Brain microvascular endothelial cell (primary cell): ENCODE measurements at regions not wholly inside any gene's neighbourhood (a gene's known extent, or its start where the extent isn't known, plus 50 kb on each side); places are given as distances from the start of the nearest gene placed in this dataset.

Source experiments
- DNase-seq: peaks from one replicate; pipeline ENCODE4 v3.0.0-alpha.2; 2020
- H3K27ac ChIP-seq: fragments of 250-450 bp; sonication (Bioruptor Pico); 2 replicates; pipeline ENCODE4 v1.5.1; 2020; ENCODE audit warnings: mild to moderate bottlenecking, moderate library complexity
- H3K27me3 ChIP-seq: fragments of 250-450 bp; sonication (Bioruptor Pico); replicated peaks from 2 replicates; pipeline ENCODE4 v1.5.1; 2020; ENCODE audit warnings: mild to moderate bottlenecking
- H3K36me3 ChIP-seq: fragments of 250-450 bp; sonication (Bioruptor Pico); replicated peaks from 2 replicates; pipeline ENCODE4 v1.5.1; 2020; ENCODE audit warnings: mild to moderate bottlenecking
- H3K4me3 ChIP-seq: 2 replicates; pipeline ENCODE4 v1.5.1; 2011; ENCODE audit warnings: low read depth, mild to moderate bottlenecking, control low read depth, low read length, moderate library complexity
- CTCF ChIP-seq: IDR thresholded peaks from 2 replicates; pipeline ENCODE4 v1.5.1; 2011; ENCODE audit warnings: low read depth, mild to moderate bottlenecking, moderate library complexity, low read length, control low read depth, inconsistent platforms; ENCODE audit errors: missing control alignments
- in situ Hi-C: cut with HindIII; loops from 2 replicates; pipeline ENCODE4 v1.10.0; 2017; ENCODE audit warnings: low sequenced_read_pairs, low pct_ligation_motif_present

DNA sequence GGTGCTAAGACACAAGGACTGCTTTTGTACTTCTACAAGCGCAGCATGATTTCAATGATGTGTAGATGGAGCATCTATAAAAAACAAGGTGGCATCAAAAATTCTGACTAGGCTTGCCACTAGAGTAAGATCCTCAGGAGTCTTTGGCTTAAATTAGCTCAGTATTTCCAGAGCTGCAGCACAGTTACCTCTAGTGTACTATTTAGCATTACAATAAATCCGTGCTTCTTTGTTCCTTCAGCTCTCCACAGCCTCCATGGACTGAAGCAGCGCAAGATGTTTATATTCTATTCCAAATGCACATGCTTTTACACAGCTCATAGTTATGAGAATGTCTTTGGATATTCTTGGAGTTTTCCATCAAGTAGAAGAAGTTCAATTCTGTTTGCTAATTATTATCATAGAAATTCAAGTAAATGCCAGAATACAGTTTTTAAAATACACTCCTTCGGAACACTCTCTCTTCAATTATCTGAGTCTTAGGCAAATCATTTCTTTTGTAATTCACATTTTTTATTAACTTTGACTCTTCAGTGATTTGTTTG is 1133.0 kb upstream of the LRRTM1 start:
- DNase-seq, result no peak
- no peak for TF ChIP-seq CTCF
- in situ Hi-C loops, result no loop called here

DNA sequence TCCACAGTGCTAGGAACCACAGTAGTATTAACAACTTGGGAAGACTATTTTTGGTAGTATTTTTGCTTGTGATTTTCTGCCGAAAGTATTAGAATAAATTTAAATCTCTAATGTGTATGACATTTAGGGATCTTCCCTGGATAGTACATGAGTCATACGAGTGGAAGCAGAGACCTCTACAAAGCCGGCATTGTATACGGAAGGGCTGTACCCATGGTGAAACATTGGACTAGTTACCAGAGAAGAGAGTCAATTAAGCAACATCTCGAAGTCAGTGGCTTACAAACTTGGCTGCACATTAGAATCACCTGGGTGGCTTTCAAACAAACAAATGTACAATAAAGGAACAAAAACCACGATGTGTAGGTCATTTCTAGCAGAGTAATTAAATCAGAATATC is 1131.7 kb upstream of the LRRTM1 start:
- Histone ChIP-seq H3K27ac (no peak overlapping the region), H3K36me3 (no peaks in the 10 kb centered on the region), H3K27me3 (no peaks in the 10 kb centered on the region), H3K4me3 (no peak overlapping the region)
- in situ Hi-C loops, result no loop called here
- DNase-seq, result no peak
- TF ChIP-seq CTCF, result no peak

More for the DNA sequence above, 1133.0 kb upstream of the LRRTM1 start:
- Histone ChIP-seq H3K36me3 (no peaks in the 10 kb centered on the region), H3K4me3 (no peak overlapping the region), H3K27ac (no peak overlapping the region), H3K27me3 (no peaks in the 10 kb centered on the region)

DNA sequence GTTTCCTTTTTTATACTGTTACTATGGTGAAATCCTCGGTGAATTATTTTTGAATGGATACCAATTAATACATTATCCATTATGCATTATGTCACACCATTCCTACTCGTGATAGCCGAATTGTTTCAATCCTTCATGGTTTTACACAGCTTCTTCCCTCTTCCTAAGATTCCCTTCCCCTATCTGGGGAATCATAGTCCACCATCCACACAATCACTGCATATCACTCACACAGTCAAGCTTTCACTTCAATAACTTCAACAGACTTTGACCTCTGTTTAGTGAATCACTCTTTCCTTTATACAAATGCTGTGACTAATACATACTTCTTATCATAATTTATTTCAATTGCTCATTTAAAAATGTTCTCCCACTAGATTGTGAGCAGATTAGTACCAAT is 1108.1 kb upstream of the LRRTM1 start:
- no peak overlapping the region for H3K27ac ChIP-seq
- in situ Hi-C loops, result no loop called here
- H3K4me3 ChIP-seq, result no peak overlapping the region
- no peaks in the 10 kb centered on the region for H3K36me3 ChIP-seq
- no peak for TF ChIP-seq CTCF
- no peaks in the 10 kb centered on the region for H3K27me3 ChIP-seq
- no peak for DNase-seq

- in situ Hi-C loops, result no loop called here
- H3K27me3 ChIP-seq, result no peaks in the 10 kb centered on the region
- TF ChIP-seq CTCF, result no peak
- H3K27ac ChIP-seq, result no peak overlapping the region
- DNase-seq, result no peak
- H3K36me3 ChIP-seq, result no peaks in the 10 kb centered on the region
- no peak overlapping the region for H3K4me3 ChIP-seq
Measured at GRCh38 chr2:81403508-81403907, 1099.0 kb upstream of the LRRTM1 start.

GRCh38 chr2:81396417-81397019 is 1092.0 kb upstream of the LRRTM1 start:
- no peak overlapping the region for H3K27ac ChIP-seq
- no peak for TF ChIP-seq CTCF
- in situ Hi-C loops, result no loop called here
- H3K36me3 ChIP-seq, result no peaks in the 10 kb centered on the region
- H3K27me3 ChIP-seq, result no peaks in the 10 kb centered on the region
- H3K4me3 ChIP-seq, result no peak overlapping the region
- DNase-seq, result no peak

DNA sequence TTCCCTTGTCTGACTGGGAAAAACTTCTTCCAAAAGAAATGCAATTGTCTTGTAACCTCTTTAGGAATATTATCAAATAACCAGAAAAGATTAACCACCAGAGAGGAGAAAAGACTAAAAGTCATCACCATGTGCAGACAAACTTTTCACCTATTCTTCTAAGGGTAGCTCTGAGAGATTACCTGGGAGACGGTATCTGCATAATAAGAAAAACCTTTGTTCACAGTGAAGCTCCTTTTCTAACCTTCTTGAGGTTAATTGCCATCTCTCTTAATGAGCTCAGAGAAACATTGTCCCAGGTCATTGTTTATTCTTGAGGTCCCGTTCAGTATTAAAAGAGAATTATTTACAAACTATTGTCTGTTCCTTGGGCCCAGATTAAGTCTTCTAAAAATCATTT is 1091.2 kb upstream of the LRRTM1 start:
- DNase-seq, result no peak
- TF ChIP-seq CTCF, result no peak
- H3K4me3 ChIP-seq, result no peak overlapping the region
- no peak overlapping the region for H3K27ac ChIP-seq
- H3K27me3 ChIP-seq, result no peaks in the 10 kb centered on the region
- in situ Hi-C loops, result no loop called here
- H3K36me3 ChIP-seq, result no peaks in the 10 kb centered on the region
